SK-MEL-5 (cell line): ENCODE measurements at regions not wholly inside any gene's neighbourhood (a gene's known extent, or its start where the extent isn't known, plus 50 kb on each side); places are given as distances from the start of the nearest gene placed in this dataset.
A peak's percentile ranks its signal among the peaks of the same experiment; 100 is the strongest.
"Not testable (repeated sequence)": the region's sequence is repeated elsewhere in the genome, so short reads cannot be mapped to it uniquely, and the experiment has no call there.

Experiments used
- DNase-seq: peaks from one replicate; pipeline ENCODE4 v3.0.0-alpha.2; 2016; ENCODE audit warnings: low read depth, low spot score
- in situ Hi-C: cut with HindIII; loops from 2 replicates; pipeline ENCODE4 v1.10.0; 2016; ENCODE audit warnings: low sequenced_read_pairs, high pct_unique_total_duplicates, low pct_unique_long_range_greater_than_20kb

DNA sequence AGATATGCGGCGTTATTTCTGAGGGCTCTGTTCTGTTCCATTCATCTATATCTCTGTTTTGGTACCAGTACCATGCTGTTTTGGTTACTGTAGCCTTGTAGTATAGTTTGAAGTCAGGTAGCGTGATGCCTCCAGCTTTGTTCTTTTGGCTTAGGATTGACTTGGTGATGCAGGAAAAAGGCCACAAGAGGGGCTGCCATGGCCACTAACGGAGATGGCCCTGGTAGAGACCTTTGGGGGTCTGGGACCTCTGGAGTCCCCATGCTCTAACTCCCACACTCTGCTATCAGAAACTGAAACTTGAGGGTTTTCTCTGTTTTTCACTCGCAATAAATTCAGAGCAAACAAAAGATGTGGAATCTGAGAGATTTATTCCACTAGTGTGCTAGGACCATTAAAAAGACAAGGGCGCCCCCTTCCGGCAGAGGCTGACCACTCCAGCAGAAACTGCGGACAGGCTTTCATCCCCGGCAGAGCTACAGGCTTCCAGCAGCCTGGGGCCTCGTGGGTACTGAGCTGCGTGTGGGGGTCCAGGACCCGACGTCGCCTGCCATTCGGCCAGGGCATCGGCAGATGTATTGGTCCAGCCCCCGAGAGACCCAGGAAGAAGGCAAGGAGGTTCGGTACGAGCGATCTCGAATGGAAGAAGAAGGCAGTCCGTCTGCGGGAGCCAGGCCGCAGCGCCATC is 775.1 kb downstream of the EPHA7 start:
- in situ Hi-C loops: not testable (repeated sequence)
- DNase-seq: peak; percentile 68

DNA sequence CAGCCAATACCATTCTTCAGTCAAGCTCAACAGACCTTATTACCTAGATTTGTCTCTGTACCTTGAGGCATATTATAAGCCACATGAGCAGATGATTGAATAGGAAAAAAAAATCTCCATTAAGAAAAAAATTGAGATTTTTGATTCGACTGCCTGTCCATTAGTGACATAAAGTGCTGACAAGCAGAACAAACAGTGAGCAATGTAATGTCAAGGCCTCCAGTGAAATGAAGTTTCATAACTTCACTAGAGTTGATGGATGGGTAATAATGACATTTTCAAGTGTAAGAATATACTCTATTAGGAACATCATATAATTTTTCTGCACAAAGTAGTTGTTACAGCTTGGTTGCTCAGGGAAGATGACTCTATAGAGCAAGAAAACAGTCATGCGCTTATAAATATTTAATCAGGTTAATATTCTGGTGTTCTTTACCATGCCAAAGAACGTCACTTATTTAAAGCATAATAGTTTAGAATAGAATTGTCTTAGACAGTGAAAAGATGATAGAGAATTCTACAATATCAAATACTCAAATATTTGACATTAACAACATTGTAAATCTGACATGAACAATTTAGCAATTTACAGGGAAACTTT is 783.7 kb downstream of the EPHA7 start:
- DNase-seq: no peak
- in situ Hi-C loops: no loop called here

DNA sequence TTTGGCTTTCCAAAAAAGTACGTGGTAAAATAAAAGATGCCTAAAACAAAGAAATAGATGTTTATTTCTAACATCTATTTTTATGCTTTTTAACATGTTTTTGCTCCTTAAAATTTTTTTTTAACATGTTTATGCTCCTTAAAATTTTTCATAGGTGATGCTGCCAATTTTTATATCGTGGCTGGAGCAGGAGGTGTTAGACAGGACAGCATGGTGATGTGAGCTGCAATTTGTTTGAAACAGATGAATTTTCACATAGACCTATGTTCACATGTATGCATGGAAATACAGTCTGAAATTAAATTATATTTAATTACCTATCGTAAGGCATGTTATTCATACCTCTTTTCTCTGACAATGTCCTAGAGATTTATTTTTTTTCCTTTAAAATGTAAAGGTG is 784.8 kb downstream of the EPHA7 start:
- in situ Hi-C loops: no loop called here
- no peak for DNase-seq

DNA sequence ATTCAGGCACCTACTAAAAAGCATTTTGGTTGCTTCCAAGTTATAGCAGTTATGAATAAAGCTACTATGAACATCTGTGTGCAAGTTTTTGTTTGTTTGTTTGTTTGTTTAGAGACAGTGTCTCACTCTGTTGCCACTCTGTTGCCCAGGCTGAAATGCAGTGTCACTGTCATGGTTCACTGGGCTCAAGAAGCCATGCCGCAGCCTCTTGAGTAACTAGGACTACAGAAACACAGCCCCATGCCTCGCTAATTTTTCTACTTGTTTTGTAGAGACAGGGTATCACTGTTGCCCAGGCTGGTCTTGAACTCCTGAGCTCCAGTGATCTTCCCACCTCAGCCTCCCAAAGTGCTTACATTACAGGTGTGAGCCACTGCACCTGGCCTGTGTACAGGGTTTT is 795.9 kb downstream of the EPHA7 start:
- DNase-seq: no peak
- in situ Hi-C loops: no loop called here

DNA sequence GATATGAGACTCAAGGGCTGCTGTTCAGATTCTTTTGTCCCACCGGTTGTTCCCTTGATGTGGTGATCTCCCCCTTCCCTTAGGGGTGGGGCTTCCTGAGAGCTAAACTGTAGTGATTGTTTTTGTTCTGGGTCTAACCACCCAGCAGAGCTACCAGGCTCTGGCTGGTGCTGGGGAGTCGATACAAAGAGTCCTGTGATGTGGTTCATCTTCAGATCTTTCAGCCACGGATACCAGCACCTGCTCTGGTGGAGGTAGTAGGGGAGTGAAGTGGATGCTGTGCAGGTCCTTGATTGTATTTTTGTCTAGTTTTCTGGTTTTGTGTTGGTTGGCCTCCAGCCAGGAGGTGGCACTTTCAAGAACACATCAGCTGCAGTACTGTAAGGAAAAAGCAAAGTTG is 801.6 kb downstream of the EPHA7 start:
- in situ Hi-C loops: no loop called here
- no peak for DNase-seq

DNA sequence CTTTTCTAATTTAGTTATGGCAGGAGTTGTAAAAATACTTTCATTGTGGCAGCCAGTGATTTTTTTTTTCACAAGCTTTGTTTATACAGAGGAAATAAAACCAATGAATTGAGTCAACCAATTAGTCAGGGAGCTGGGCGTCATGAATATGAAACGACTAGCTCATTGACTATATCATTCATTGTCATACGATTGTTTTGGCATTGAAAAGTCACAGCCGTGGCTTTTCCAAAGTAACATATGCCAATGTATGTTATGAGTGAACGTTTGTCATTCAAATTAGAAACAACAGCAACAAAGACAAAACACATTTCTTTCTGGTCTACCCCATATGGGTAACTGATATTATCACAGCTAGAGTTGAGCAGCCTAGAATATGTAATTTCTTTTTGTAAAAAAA is 810.6 kb downstream of the EPHA7 start:
- in situ Hi-C loops: no loop called here
- DNase-seq: no peak

DNA sequence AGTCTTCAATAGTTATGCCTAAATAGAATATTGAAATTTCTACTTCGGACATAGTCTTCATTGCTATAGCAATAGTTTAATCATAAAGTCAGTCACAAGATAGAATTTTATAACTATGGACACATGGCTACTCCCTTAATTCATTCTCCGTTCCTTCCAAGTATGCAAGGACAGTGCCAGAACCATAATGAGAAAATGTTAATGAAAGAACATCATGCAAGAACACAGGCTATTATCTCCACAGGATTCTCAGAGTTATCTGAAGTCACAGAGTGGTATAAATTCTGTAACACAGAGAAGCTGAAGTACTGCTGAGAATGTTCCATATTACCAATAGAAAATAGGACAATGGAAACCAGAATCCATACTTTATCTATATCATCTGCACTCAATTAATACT is 826.2 kb downstream of the EPHA7 start:
- no peak for DNase-seq
- in situ Hi-C loops: no loop called here

DNA sequence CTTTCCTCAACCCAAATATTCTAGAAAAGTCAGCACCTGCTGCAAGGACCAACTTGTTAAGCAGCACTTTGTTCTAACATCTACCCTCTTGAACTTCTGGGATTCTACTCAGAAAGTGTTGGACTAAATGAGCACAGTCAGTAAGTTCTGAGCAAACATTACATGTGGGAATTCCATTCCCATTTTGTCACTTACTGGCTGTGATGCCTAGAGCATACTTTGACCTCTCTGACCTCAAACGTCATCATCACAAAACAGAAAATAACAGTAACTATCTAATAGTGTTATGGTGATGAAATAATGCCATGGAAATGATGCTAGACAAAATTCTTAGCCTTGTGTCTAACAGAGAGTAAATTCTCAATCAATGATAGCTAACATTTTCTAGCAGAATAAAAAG is 829.4 kb downstream of the EPHA7 start:
- no peak for DNase-seq
- in situ Hi-C loops: no loop called here

DNA sequence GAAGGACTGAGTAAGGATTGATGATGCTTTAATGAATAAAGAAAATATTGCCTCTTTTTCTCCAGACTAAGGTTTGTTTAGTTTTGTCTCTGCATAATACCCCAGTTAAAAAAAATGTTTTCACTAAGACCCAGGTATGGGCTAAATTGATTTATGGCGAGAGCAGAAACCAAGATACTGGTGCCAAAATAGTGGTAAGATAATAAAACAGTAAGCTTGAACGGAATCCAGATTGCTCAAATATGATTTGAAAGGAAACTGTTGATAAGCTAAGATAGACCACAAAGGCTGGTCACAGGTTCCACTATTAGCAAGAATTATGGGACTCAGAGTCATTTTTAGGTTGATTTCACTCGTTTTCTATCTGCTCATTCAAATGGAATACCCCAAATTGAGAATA is 831.2 kb downstream of the EPHA7 start:
- in situ Hi-C loops: no loop called here

DNA sequence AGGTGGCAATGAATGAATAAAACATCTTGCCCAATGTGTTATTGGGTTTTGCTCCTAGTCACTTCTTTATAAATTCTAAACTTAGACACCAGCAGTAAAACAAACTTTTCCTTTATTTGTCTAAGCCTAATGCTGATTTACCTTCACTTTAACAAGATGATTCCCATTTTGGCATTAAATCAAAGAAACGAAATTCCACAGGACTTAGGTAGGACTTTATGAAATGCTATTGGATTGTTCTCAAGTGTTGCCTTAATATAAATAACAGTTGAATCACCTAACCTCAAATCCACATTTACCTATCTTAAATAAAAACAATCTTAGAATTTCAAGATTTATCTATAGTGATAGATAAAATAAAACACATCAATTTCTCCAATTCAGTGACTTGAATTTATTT is 831.8 kb downstream of the EPHA7 start:
- DNase-seq: no peak
- in situ Hi-C loops: no loop called here

More for the DNA sequence above, 831.2 kb downstream of the EPHA7 start:
- DNase-seq: no peak

DNA sequence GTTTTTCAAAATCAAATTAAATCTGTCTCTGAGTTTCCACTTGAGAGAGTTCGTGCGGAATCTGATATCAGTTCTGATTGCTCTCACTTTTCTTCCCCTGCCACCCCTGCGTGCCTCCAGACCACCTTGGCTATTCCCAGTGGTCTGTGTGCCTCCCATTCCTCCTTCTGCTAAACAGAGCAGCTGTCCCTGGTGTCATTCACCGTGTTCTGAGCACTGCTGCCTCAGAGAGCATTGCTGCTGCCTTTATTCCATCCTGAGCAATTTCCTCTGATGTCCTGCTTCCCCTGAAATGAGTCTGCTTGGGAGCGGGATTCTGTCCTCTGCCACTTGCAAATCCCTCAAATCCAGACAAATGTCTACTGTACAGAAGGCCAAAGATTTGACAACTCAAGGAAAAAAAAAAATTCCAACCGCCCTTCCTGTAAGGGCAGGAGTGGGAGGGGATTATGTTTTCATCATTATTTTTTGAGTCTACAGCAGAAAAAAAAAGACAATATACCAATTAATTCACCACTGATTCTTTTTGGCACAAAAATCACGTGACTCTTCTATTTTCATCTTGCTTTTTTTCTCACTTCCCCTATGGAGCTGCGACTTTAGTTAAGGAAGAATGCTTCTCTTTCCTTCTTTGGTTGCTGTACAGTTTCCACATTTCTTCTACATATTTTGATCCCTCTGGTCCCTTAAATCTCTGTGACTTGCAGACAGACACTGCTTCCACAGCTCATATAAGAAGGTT is 833.0 kb downstream of the EPHA7 start:
- no peak for DNase-seq
- in situ Hi-C loops: no loop called here

DNA sequence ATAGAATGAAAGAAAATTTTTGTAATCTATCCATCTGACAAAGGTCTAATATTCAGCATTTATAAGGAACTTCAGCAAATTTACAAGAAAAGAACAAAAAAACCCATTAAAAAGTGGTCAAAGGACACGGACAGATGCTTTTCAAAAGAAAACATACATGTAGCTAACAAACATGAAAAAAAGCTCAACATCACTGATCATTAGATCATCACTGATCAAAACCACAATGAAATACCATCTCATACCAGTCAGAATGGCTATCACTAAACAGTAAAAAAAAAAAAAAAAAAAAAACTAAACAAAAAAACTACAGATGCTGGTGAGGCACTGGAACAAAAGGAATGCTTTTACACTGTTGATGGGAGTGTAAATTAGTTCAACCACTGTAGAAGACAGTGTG is 837.1 kb downstream of the EPHA7 start:
- DNase-seq: no peak
- in situ Hi-C loops: no loop called here

DNA sequence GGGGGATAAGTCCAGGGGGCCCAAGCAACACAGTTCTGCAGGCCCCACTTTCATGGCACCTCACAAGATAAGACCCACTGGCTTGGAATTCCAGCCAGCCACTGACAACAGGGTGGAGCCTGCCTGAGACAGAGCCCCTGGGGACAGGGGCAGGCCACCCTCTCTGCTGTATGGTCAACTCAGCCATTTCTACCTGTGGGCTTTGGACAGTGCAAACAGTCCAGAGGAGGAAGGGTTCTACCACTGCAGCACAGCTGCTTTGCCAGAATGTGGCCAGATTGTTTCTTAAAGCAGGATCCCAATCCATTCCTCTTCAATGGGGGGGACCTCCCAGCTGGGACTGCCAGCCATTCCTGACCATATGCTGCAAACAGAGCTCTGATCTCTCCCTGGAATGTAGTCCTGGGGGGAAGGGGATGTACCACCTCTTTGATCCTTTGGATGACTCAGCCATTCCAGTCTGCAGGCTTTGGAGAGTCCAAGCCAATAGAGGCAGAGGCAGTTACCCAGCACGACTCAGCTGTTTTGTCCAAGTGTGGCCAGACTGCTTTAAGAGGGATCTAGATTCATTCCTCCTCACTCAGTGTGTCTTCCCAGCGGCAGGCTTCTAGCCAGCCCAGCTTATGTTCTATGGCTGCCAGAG is 842.2 kb downstream of the EPHA7 start:
- no peak for DNase-seq
- in situ Hi-C loops: no loop called here

DNA sequence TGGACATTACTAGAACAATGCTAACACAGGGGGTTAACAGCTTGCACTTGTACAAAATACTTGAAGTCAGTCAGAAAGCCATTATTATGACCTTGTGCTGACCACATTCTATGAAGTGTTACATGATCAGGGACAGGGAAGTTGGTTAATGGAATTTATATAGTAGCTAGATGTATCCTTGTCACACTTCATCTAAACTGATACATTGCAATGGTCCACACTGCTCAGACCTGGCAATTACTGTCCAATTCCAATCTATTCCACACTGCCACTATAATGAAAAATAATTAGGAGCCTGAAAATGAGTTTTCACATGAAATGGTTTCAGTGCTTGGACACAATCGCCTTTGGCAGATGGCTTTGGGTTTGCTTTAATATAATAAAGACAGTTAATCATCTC is 850.8 kb downstream of the EPHA7 start:
- DNase-seq: no peak
- in situ Hi-C loops: no loop called here

DNA sequence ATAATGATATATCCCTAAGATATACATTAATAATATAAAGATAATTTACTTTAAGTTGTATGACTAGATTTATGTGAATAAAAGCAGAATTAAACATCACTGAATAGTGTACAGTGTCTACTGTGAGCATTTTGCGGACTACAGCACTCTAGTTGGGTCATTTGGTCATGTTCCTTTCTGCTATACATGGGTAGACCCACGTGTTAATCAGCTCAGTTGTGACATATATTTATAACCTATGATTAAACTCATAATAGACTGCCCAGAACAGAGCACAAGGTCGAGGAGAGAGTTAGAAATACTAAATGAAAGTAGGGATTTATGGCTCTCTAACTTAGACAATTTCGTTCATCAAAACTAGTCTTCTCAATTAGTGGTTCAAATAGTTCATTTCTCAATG is 852.7 kb downstream of the EPHA7 start:
- DNase-seq: no peak
- in situ Hi-C loops: no loop called here

DNA sequence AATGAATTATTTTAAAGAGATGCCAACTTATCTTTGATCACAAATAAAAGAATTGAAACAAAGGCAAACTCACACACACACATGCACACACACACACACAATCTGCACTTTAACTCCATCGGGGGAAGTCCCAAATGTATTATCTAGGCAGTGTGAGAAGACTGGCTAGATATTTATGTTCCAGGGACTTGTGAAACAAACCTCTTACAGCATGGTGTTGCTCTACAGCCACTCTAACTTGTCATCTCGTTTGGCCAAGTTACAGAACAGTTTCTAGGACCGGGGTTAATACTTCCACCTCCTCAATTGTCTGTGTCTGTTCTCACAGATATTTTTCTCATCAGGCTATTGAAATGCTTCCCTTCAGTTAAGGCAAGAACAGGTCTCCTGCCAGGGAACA is 855.0 kb downstream of the EPHA7 start:
- in situ Hi-C loops: no loop called here

DNA sequence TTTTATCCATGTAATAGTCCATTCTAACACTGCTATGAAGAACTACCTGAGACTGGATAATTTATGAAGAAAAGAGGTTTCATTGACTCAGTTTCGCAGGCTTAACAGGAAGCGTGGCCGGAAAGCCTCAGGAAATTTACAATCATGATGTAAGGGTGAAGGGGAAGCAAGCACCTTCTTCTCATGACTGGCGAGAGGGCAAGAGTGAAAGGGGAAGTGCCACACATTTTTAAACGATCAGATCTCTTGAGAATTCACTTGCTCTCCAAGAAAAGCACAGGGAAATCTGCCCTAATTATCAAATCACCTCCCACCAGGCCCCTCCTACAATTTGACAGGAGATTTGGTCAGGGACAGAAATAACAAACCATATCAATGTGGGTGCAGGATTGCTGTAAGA is 859.7 kb downstream of the EPHA7 start:
- in situ Hi-C loops: no loop called here
- DNase-seq: no peak

More for the DNA sequence above, 855.0 kb downstream of the EPHA7 start:
- DNase-seq: no peak

DNA sequence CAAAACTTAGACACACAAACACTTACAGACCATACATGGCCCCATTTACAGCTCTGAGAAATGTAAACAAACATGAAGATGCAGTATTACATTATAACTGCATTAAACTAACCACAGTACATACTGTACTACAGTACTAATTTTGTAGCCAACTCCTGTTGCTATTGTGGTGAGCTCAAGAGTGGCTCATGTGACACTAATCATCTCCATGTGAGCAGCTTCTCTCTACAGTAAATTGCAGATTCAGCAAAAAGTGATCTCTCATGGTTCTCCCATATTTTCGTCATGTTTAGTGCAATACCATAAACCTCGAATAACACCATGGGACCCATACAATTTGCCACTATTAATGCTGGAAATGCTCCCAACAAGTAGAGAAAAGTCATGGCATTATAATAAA is 860.4 kb downstream of the EPHA7 start:
- peak; percentile 53 for DNase-seq
- in situ Hi-C loops: no loop called here

DNA sequence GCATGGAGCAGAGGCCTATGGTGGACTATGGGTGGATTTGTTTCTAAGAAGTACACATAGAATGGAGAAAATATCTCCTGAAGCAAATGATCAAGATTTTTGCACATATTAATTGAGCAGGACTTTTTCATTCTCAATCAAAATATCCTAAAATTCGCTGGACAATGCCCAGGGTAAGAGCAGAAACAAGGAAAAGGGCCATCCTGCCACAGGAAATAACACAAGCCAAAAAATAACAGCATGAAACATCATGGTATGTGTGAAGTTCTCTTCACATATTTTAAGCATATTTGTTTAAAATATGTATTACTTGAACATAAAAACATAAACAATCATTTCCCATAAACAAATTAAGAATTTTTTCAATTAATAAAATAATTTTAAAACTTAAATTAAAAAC is 868.9 kb downstream of the EPHA7 start:
- no peak for DNase-seq
- in situ Hi-C loops: no loop called here
